ENCODE measurements at regions not wholly inside any gene's neighbourhood (a gene's known extent, or its start where the extent isn't known, plus 50 kb on each side); places are given as distances from the start of the nearest gene placed in this dataset.

DNA sequence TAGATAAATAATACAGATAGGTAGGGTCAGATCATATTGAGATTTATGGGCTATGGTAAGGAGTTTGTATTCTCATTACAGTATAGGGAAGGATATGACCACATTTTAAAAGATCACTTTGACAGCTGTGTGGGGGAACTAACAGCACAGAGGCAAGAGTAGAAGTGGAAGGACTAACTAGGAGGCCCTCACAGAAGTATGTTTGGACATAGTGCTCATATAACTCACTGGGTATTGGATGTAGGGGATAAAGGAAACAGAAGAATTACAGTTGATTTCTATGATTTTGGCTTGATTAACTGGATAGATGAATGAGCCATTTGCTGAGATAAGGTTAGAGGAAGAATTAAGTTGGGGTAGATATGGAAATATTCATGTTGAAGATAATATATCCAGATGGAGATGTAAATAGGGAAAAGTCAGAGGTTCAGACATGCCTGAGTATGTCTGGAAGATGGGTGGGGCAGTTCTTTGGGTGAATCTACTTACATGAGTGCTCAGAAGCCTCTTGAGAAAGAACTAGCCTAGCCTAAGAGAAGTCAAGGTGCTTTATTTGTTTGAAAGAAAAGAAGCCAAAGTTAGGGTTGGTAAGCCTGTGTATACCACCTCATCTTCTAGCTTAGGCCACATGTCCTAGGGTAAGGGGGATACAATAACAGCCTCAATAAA is 133.4 kb downstream of the NDFIP2 start:
- ChIA-PET CTCF (no interaction called here), RAD21 (ENCODE audit: unreplicated experiment) (no interaction called here), SMC1A (ENCODE audit: uncharacterized antibody, unreplicated experiment) (interaction anchor here (1.0 kb wide), 1 partner anchor 11 kb away, joined by 5 read pairs; no protein-coding TSS in a partner anchor), POLR2A (no interaction called here)
- DNase-seq (ENCODE audit: low read depth, low spot score) (no peak), FAIRE-seq (no peak), ATAC-seq (no peak)
- Histone ChIP-seq H3K9me3 (replicated peaks; ENCODE audit: control insufficient read depth, insufficient read depth, low read length) (no peaks in the 10 kb centered on the region; the same call in 2 of the 3 replicates), H4K20me1 (ENCODE audit: control insufficient read depth, insufficient read depth) (no peaks in the 10 kb centered on the region), H3K27ac (ENCODE audit: control insufficient read depth, insufficient read depth) (no peak overlapping the region), H3K27me3 (replicated peaks in 1 of 2; ENCODE audit: control insufficient read depth in 2 of 2, insufficient read depth in 2 of 2, low read length in 1 of 2) (no peaks in the 10 kb centered on the region), H2AFZ (ENCODE audit: control insufficient read depth, low read depth, low read length) (no peak overlapping the region), H3K4me1 (ENCODE audit: control insufficient read depth, insufficient read depth, low read length) (no peaks in the 10 kb centered on the region), H3K79me2 (ENCODE audit: control insufficient read depth, insufficient read depth, low read length) (no peaks in the 10 kb centered on the region), H3K9ac (ENCODE audit: control insufficient read depth, insufficient read depth, low read length) (no peak overlapping the region), H3K36me3 (ENCODE audit: control insufficient read depth in 2 of 2, insufficient read depth in 2 of 2, low read length in 1 of 2) (no peaks in the 10 kb centered on the region), H3K4me2 (ENCODE audit: control insufficient read depth, insufficient read depth) (no peak overlapping the region), H3K4me3 (no peak overlapping the region)
- BruUV-seq (replicated peaks): no TSS peak
- intact Hi-C loops (cut with micrococcal nuclease; ENCODE audit: unreplicated experiment): no loop called here
- TF ChIP-seq BCL11A (IDR thresholded peaks at IDR 0.05; ENCODE audit: low read depth, low read length) (no peak), RAD51 (IDR thresholded peaks at IDR 0.05) (no peak), ZBED1 (IDR thresholded peaks at IDR 0.05; ENCODE audit: borderline replicate concordance) (no peak), NFYA (IDR thresholded peaks at IDR 0.05; ENCODE audit: borderline replicate concordance, low read depth, low read length) (no peak), GATAD2B (conservative IDR thresholded peaks at IDR 0.05; ENCODE audit: low read depth) (no peak)
- TF ChIP-seq, protein P1, sequence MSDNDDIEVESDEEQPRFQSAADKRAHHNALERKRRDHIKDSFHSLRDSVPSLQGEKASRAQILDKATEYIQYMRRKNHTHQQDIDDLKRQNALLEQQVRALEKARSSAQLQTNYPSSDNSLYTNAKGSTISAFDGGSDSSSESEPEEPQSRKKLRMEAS (IDR thresholded peaks at IDR 0.05; ENCODE audit: low read depth, low read length): no peak
- in situ Hi-C loops (cut with MboI): no loop called here

DNA sequence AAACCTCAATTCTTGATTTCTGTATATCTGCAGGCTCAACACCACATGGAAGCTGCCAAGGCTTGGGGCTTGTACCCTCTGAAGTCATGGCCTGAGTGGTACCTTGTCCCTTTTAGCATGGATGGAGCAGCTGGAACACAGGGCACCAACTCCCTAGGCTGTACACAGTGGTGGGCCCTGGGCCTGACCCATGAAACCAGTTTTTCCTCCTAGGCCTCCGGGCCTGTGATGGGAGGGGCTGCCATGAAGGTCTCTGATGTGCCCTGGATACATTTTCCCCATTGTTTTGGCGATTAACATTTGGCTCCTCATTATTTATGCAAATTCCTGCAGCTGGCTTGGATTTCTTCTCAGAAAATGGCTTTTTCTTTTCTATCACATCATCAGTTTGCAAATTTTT is 131.6 kb downstream of the NDFIP2 start:
- POLR2A ChIA-PET: no interaction called here
- no peak overlapping the region for H3K4me2 ChIP-seq (ENCODE audit: control insufficient read depth, insufficient read depth)
- no TSS peak for BruUV-seq (replicated peaks)
- H3K36me3 ChIP-seq (ENCODE audit: control insufficient read depth in 2 of 2, insufficient read depth in 2 of 2, low read length in 1 of 2): no peaks in the 10 kb centered on the region
- SMC1A ChIA-PET (ENCODE audit: uncharacterized antibody, unreplicated experiment): no interaction called here
- H3K4me1 ChIP-seq (ENCODE audit: control insufficient read depth, insufficient read depth, low read length): no peaks in the 10 kb centered on the region
- intact Hi-C loops (cut with micrococcal nuclease; ENCODE audit: unreplicated experiment): no loop called here
- no peaks in the 10 kb centered on the region for H3K9me3 ChIP-seq (replicated peaks; ENCODE audit: control insufficient read depth, insufficient read depth, low read length)
- in situ Hi-C loops (cut with MboI): no loop called here
- RAD21 ChIA-PET (ENCODE audit: unreplicated experiment): no interaction called here
- DNase-seq (ENCODE audit: low read depth, low spot score) (no peak), ATAC-seq (no peak), FAIRE-seq (no peak)
- H3K9ac ChIP-seq (ENCODE audit: control insufficient read depth, insufficient read depth, low read length): no peak overlapping the region
- no peak overlapping the region for H2AFZ ChIP-seq (ENCODE audit: control insufficient read depth, low read depth, low read length)
- no peak overlapping the region for H3K27ac ChIP-seq (ENCODE audit: control insufficient read depth, insufficient read depth)
- 0% methylated on average over 2 of the region's 2 CpGs for whole genome bisulfite sequencing (ENCODE audit: insufficient coverage, insufficient replicate concordance, low lambda C conversion rate, missing lambda C conversion rate)
- CTCF ChIA-PET: no interaction called here
- no peaks in the 10 kb centered on the region for H4K20me1 ChIP-seq (ENCODE audit: control insufficient read depth, insufficient read depth)
- no peaks in the 10 kb centered on the region for H3K27me3 ChIP-seq (replicated peaks in 1 of 2; ENCODE audit: control insufficient read depth in 2 of 2, insufficient read depth in 2 of 2, low read length in 1 of 2)
- no peak overlapping the region for H3K4me3 ChIP-seq
- H3K79me2 ChIP-seq (ENCODE audit: control insufficient read depth, insufficient read depth, low read length): no peaks in the 10 kb centered on the region
- no peak for TF ChIP-seq SUPT20H (IDR thresholded peaks at IDR 0.05; ENCODE audit: borderline replicate concordance, control insufficient read depth, low read depth, low read length)
- TF ChIP-seq SMAD5 (IDR thresholded peaks at IDR 0.05; ENCODE audit: low read depth): no peak
- no peak for TF ChIP-seq NFYB (IDR thresholded peaks at IDR 0.05; ENCODE audit: insufficient read depth, low read depth, low read length)
- no peak for TF ChIP-seq ZNF274 (IDR thresholded peaks at IDR 0.05; ENCODE audit: insufficient read depth, insufficient read length)
- no peak for TF ChIP-seq EP300 (IDR thresholded peaks at IDR 0.05; ENCODE audit: borderline replicate concordance in 1 of 2, control insufficient read depth in 1 of 2, low read depth in 2 of 2, low read length in 2 of 2)
- no peak for TF ChIP-seq MEF2B (IDR thresholded peaks at IDR 0.05; ENCODE audit: partially characterized antibody, poor library complexity, severe bottlenecking)
- TF ChIP-seq KDM1A (IDR thresholded peaks at IDR 0.05; ENCODE audit: borderline replicate concordance): no peak
- no peak for TF ChIP-seq NFYA (IDR thresholded peaks at IDR 0.05; ENCODE audit: borderline replicate concordance, low read depth, low read length)
- TF ChIP-seq MTA3 (IDR thresholded peaks at IDR 0.05; ENCODE audit: borderline replicate concordance, low read length): no peak
- TF ChIP-seq, protein P2, sequence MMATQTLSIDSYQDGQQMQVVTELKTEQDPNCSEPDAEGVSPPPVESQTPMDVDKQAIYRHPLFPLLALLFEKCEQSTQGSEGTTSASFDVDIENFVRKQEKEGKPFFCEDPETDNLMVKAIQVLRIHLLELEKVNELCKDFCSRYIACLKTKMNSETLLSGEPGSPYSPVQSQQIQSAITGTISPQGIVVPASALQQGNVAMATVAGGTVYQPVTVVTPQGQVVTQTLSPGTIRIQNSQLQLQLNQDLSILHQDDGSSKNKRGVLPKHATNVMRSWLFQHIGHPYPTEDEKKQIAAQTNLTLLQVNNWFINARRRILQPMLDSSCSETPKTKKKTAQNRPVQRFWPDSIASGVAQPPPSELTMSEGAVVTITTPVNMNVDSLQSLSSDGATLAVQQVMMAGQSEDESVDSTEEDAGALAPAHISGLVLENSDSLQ (IDR thresholded peaks at IDR 0.05): no peak
- TF ChIP-seq, protein P3, sequence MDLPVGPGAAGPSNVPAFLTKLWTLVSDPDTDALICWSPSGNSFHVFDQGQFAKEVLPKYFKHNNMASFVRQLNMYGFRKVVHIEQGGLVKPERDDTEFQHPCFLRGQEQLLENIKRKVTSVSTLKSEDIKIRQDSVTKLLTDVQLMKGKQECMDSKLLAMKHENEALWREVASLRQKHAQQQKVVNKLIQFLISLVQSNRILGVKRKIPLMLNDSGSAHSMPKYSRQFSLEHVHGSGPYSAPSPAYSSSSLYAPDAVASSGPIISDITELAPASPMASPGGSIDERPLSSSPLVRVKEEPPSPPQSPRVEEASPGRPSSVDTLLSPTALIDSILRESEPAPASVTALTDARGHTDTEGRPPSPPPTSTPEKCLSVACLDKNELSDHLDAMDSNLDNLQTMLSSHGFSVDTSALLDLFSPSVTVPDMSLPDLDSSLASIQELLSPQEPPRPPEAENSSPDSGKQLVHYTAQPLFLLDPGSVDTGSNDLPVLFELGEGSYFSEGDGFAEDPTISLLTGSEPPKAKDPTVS (IDR thresholded peaks at IDR 0.05; ENCODE audit: low read depth, low read length): no peak
- TF ChIP-seq SREBF2 (IDR thresholded peaks at IDR 0.05; ENCODE audit: low read length): no peak

Measured in GM12878 (cell line).